ENCODE measurements at regions not wholly inside any gene's neighbourhood (a gene's known extent, or its start where the extent isn't known, plus 50 kb on each side); places are given as distances from the start of the nearest gene placed in this dataset.

DNA sequence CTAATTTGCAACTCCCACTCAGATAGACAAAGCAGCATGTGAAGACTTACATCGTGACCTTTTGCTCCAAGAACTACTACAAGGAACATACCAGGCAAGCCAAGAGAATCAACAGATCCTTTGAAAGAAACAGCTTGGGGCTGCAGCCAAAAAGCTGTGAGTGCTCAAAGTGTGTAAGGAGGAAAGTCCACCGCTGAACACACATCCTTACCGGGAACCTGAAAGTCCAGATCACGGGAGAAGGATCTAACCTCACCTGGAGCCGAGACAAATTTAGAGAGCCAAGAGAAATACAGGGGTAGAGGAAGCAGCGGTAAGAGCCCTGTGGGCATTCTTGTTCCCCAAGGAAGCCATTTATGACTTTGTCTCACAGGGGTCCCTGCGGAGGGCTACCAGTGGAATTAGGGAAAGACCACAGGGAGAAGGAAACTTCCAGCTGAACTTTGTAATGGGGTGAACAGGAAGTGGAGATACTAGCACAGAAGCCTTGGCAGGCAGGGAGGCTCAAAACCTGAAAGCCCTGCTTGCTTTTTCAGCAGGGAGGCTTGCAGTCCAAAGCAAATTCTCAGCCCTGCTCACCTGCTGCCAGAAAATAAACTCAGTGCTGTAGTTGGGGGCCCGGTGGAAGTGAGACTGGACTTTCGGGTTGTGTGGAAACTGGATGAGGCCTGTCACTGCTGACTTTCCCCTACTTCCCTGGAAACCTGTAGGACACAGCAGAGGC lies 350.2 kb downstream of the DTWD2 start:
- Mint-ChIP-seq H3K4me1 (ENCODE audit: low read depth, unreplicated experiment) (no peaks in the 10 kb centered on the region), H3K36me3 (ENCODE audit: insufficient read depth, unreplicated experiment) (no peaks in the 10 kb centered on the region), H3K9me3 (ENCODE audit: low read depth, unreplicated experiment) (peaks cover 23% of the 10 kb centered on the region), H3K27ac (ENCODE audit: unreplicated experiment) (no peak overlapping the region), H3K27me3 (ENCODE audit: unreplicated experiment) (no peaks in the 10 kb centered on the region), H3K4me3 (ENCODE audit: low read depth, unreplicated experiment) (no peak overlapping the region)
- no peak for DNase-seq
- TF ChIP-seq, protein P1, sequence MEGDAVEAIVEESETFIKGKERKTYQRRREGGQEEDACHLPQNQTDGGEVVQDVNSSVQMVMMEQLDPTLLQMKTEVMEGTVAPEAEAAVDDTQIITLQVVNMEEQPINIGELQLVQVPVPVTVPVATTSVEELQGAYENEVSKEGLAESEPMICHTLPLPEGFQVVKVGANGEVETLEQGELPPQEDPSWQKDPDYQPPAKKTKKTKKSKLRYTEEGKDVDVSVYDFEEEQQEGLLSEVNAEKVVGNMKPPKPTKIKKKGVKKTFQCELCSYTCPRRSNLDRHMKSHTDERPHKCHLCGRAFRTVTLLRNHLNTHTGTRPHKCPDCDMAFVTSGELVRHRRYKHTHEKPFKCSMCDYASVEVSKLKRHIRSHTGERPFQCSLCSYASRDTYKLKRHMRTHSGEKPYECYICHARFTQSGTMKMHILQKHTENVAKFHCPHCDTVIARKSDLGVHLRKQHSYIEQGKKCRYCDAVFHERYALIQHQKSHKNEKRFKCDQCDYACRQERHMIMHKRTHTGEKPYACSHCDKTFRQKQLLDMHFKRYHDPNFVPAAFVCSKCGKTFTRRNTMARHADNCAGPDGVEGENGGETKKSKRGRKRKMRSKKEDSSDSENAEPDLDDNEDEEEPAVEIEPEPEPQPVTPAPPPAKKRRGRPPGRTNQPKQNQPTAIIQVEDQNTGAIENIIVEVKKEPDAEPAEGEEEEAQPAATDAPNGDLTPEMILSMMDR (IDR thresholded peaks at IDR 0.05; ENCODE audit: unreplicated experiment): no peak
- BruUV-seq (replicated peaks): no TSS peak
- intact Hi-C loops (cut with micrococcal nuclease; ENCODE audit: unreplicated experiment): no loop called here
- CTCF ChIA-PET: interaction anchor here (0.6 kb wide), 1 partner anchor 263 kb away, joined by 3 read pairs; no protein-coding TSS in a partner anchor

DNA sequence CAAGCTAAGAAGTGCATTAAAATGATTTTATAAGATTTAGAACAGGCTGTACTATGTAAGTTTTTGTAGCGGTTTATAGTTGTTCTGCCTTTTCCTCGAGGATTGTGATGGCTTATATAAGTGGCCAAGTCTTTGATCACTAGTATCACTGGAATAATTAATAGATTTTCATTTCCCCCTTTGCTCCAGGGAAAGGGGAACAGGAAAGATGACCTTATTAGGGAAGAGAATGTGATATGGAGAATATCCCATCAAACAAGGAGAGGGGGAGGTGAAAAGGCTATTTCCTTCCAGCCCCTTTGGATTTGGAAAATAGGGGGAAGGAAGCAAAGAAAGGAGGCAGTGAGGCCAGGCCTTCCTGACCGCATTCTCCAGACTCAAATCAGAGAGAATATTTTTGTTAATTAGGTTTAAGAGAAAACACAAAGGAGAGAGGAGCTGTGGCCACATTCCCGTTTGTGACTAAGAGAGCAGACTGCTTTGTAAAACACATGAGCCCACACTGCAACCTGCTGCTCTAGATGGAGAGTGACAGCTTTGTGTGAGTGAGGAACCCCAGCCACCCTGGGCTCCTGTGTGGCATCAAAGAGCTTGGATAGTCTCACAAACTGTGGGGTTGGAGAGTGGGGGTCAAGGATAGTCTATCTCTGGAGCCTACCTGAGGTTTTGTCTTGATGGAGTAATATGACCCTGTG lies 359.5 kb downstream of the DTWD2 start:
- no peaks in the 10 kb centered on the region for H3K36me3 Mint-ChIP-seq (ENCODE audit: insufficient read depth, unreplicated experiment)

DNA sequence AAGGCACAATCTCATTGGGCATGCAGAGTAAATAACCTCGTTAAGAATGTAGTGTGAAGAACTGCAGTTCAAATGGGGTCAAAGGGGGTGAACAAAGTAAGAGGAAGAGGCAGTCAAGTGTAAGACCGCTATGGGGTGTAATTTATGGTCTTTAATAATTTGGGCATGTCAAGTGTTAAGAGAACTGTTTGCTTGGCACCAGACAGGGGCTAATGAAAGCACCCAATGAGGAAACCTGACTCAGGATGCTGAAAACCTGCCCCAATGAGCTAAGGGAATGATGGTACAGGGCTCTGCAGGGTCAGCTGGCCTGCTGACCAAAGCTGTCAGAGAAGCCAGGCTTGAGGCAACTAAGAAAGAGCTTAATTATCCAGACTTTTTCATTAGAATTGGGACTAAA lies 368.1 kb downstream of the DTWD2 start:
- no TSS peak for BruUV-seq (replicated peaks)
- no peak for DNase-seq
- Mint-ChIP-seq H3K27me3 (ENCODE audit: unreplicated experiment) (no peaks in the 10 kb centered on the region), H3K36me3 (ENCODE audit: insufficient read depth, unreplicated experiment) (no peaks in the 10 kb centered on the region), H3K4me3 (ENCODE audit: low read depth, unreplicated experiment) (no peak overlapping the region), H3K9me3 (ENCODE audit: low read depth, unreplicated experiment) (no peaks in the 10 kb centered on the region), H3K27ac (ENCODE audit: unreplicated experiment) (no peak overlapping the region), H3K4me1 (ENCODE audit: low read depth, unreplicated experiment) (no peaks in the 10 kb centered on the region)
- TF ChIP-seq, protein P1 (IDR thresholded peaks at IDR 0.05; ENCODE audit: unreplicated experiment): no peak
- CTCF ChIA-PET: no interaction called here
- intact Hi-C loops (cut with micrococcal nuclease; ENCODE audit: unreplicated experiment): no loop called here

More for the DNA sequence above, 359.5 kb downstream of the DTWD2 start:
- Mint-ChIP-seq H3K4me1 (ENCODE audit: low read depth, unreplicated experiment) (no peaks in the 10 kb centered on the region), H3K4me3 (ENCODE audit: low read depth, unreplicated experiment) (no peak overlapping the region), H3K27ac (ENCODE audit: unreplicated experiment) (no peak overlapping the region), H3K27me3 (ENCODE audit: unreplicated experiment) (no peaks in the 10 kb centered on the region), H3K9me3 (ENCODE audit: low read depth, unreplicated experiment) (peaks cover 19% of the 10 kb centered on the region)
- CTCF ChIA-PET: no interaction called here
- DNase-seq: no peak
- TF ChIP-seq, protein P1 (IDR thresholded peaks at IDR 0.05; ENCODE audit: unreplicated experiment): no peak
- intact Hi-C loops (cut with micrococcal nuclease; ENCODE audit: unreplicated experiment): no loop called here
- no TSS peak for BruUV-seq (replicated peaks)

DNA sequence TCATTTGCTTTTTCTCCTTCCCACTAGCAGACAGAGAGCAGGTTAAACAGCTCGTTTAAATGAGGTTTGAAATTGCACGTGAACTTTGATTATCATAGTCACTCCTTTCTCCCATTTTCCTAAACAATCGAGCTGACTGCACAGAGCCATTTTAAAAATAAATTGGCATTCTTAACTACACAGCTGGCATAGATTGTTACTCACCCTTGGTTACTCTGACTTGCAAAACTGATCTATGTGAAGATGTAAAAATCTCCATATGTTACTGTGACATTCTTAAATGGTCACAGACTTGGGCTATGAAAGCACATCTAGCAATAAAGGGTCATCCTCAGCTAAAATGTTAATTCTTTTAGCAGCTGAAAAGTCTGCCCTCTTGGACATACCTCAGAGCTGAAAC lies 368.5 kb downstream of the DTWD2 start:
- CTCF ChIA-PET: no interaction called here

More for the DNA sequence above, 368.5 kb downstream of the DTWD2 start:
- no peaks in the 10 kb centered on the region for H3K27me3 Mint-ChIP-seq (ENCODE audit: unreplicated experiment)
- no peak overlapping the region for H3K4me3 Mint-ChIP-seq (ENCODE audit: low read depth, unreplicated experiment)
- H3K4me1 Mint-ChIP-seq (ENCODE audit: low read depth, unreplicated experiment): no peaks in the 10 kb centered on the region
- no peaks in the 10 kb centered on the region for H3K36me3 Mint-ChIP-seq (ENCODE audit: insufficient read depth, unreplicated experiment)
- no peak for DNase-seq
- H3K27ac Mint-ChIP-seq (ENCODE audit: unreplicated experiment): no peak overlapping the region
- TF ChIP-seq, protein P1 (IDR thresholded peaks at IDR 0.05; ENCODE audit: unreplicated experiment): no peak
- intact Hi-C loops (cut with micrococcal nuclease; ENCODE audit: unreplicated experiment): loop anchor here (5.0 to 10.0 kb wide), 3 partner anchors 172 to 1025 kb away; no protein-coding TSS in a partner anchor
- no peaks in the 10 kb centered on the region for H3K9me3 Mint-ChIP-seq (ENCODE audit: low read depth, unreplicated experiment)
- BruUV-seq (replicated peaks): no TSS peak
